SK-N-SH treated with all-trans-retinoic acid at 6 μM for 48 hours (cell line): ENCODE measurements at regions not wholly inside any gene's neighbourhood (a gene's known extent, or its start where the extent isn't known, plus 50 kb on each side); places are given as distances from the start of the nearest gene placed in this dataset.

Source experiments
- ATAC-seq: fragments of 200-7000 bp; cut with Tn5 transposase; 3 replicates; pipeline ENCODE4 v1.9.1; 2020; ENCODE audit warnings: mild to moderate bottlenecking, moderate library complexity
- ARNTL ChIP-seq: fragments of 450-650 bp; formaldehyde crosslinking; IDR thresholded peaks from 2 replicates; pipeline ENCODE4 v1.5.0; 2020; ENCODE audit warnings: low read depth, mild to moderate bottlenecking, moderate library complexity, borderline replicate concordance
- BACH2 ChIP-seq: fragments of 250-450 bp; sonication (Bioruptor Pico); IDR thresholded peaks from 2 replicates; pipeline ENCODE4 v1.9.0; 2021; ENCODE audit warnings: mild to moderate bottlenecking, borderline replicate concordance
- CREB5 ChIP-seq: fragments of 250-450 bp; sonication (Bioruptor Pico); IDR thresholded peaks from 2 replicates; pipeline ENCODE4 v1.5.1; 2020; ENCODE audit warnings: low read depth, mild to moderate bottlenecking, moderate library complexity
- CSDC2 ChIP-seq: fragments of 250-450 bp; sonication (Bioruptor Pico); IDR thresholded peaks from 2 replicates; pipeline ENCODE4 v1.5.0; 2020; ENCODE audit warnings: mild to moderate bottlenecking, moderate library complexity
- ESRRG ChIP-seq: fragments of 250-450 bp; sonication (Bioruptor Pico); IDR thresholded peaks from 2 replicates; pipeline ENCODE4 v1.6.1; 2021; ENCODE audit warnings: mild to moderate bottlenecking
- GLIS3 ChIP-seq: fragments of 250-450 bp; sonication (Bioruptor Pico); IDR thresholded peaks from 2 replicates; pipeline ENCODE4 v1.5.0; 2020; ENCODE audit warnings: mild to moderate bottlenecking, moderate library complexity
- ISL1 ChIP-seq: fragments of 250-450 bp; sonication (Bioruptor Pico); IDR thresholded peaks from 2 replicates; pipeline ENCODE4 v2.1.2; 2022; ENCODE audit warnings: mild to moderate bottlenecking, moderate library complexity
- OSR1 ChIP-seq: fragments of 250-450 bp; sonication (Bioruptor Pico); IDR thresholded peaks from 2 replicates; pipeline ENCODE4 v1.8.0; 2022; ENCODE audit warnings: moderate library complexity, mild to moderate bottlenecking, inconsistent platforms
- PATZ1 ChIP-seq: fragments of 250-450 bp; sonication (Bioruptor Pico); IDR thresholded peaks from 2 replicates; pipeline ENCODE4 v1.8.0; 2020; ENCODE audit warnings: mild to moderate bottlenecking, moderate library complexity, borderline replicate concordance
- PPARA ChIP-seq: fragments of 250-450 bp; sonication (Bioruptor Pico); IDR thresholded peaks from 2 replicates; pipeline ENCODE4 v1.5.0; 2020; ENCODE audit warnings: mild to moderate bottlenecking, borderline replicate concordance
- RARB ChIP-seq: fragments of 250-450 bp; sonication (Bioruptor Pico); IDR thresholded peaks from 2 replicates; pipeline ENCODE4 v1.8.0; 2021; ENCODE audit warnings: mild to moderate bottlenecking, moderate library complexity
- SNAI2 ChIP-seq: fragments of 250-450 bp; sonication (Bioruptor Pico); IDR thresholded peaks from 2 replicates; pipeline ENCODE4 v1.5.0; 2020; ENCODE audit warnings: mild to moderate bottlenecking, moderate library complexity
- TCF4 ChIP-seq: fragments of 250-450 bp; sonication (Bioruptor Pico); IDR thresholded peaks from 2 replicates; pipeline ENCODE4 v1.8.0; 2021; ENCODE audit warnings: mild to moderate bottlenecking, moderate library complexity, borderline replicate concordance
- TSHZ2 ChIP-seq: fragments of 250-450 bp; sonication (Bioruptor Pico); IDR thresholded peaks from 2 replicates; pipeline ENCODE4 v1.5.0; 2020; ENCODE audit warnings: mild to moderate bottlenecking, moderate library complexity
- ZC3H10 ChIP-seq: fragments of 250-450 bp; sonication (Bioruptor Pico); IDR thresholded peaks from 2 replicates; pipeline ENCODE4 v1.5.1; 2021; ENCODE audit warnings: mild to moderate bottlenecking, moderate library complexity
- ZFP3 ChIP-seq: fragments of 250-450 bp; sonication (Bioruptor Pico); IDR thresholded peaks from 2 replicates; pipeline ENCODE4 v1.5.0; 2020; ENCODE audit warnings: mild to moderate bottlenecking, moderate library complexity
- ZFP30 ChIP-seq: fragments of 450-650 bp; formaldehyde crosslinking; IDR thresholded peaks from 2 replicates; pipeline ENCODE4 v1.5.0; 2022; ENCODE audit warnings: mild to moderate bottlenecking, moderate library complexity
- ZNF565 ChIP-seq: fragments of 450-650 bp; formaldehyde crosslinking; conservative IDR thresholded peaks from 2 replicates; pipeline ENCODE4 v1.5.0; 2020; ENCODE audit warnings: low read depth, mild to moderate bottlenecking, moderate library complexity
- ZNF70 ChIP-seq: fragments of 450-650 bp; formaldehyde crosslinking; IDR thresholded peaks from 2 replicates; pipeline ENCODE4 v1.5.0; 2020; ENCODE audit warnings: mild to moderate bottlenecking, moderate library complexity
- ZNF8 ChIP-seq: fragments of 450-650 bp; formaldehyde crosslinking; IDR thresholded peaks from 2 replicates; pipeline ENCODE4 v1.5.0; 2020; ENCODE audit warnings: mild to moderate bottlenecking, moderate library complexity
- TF ChIP-seq, protein P1 (sequence below): fragments of 250-450 bp; sonication (Bioruptor Pico); IDR thresholded peaks from 2 replicates; pipeline ENCODE4 v1.5.1; 2021; ENCODE audit warnings: mild to moderate bottlenecking, moderate library complexity

- no peak for ATAC-seq
Measured at GRCh38 chr12:77345336-77345735, 280.0 kb upstream of the E2F7 start.

DNA sequence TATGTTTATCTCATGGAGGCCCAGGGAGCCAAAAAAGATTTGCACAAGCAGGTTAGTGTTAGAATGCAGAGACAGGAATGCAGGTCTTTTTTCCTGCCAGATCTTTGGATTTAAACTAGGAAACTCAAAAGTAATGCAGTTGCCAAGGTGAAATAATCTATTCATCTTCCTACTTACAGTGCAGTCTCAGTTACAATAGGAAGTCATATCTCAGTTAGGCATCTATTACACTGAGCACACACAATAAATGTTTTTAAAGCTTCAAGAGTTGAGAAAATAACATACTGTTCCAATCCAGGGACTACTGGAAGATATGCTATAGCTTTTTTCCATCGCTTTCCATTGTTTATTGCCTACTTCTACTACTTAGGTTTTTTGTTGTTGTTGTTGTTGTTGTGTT lies 279.3 kb upstream of the E2F7 start:
- TF ChIP-seq RARB (CRISPR knock-in tag) = no peak
- peak; percentile 54 for ATAC-seq

More at GRCh38 chr12:77345336-77345735, 280.0 kb upstream of the E2F7 start:
- TF ChIP-seq, protein P1, sequence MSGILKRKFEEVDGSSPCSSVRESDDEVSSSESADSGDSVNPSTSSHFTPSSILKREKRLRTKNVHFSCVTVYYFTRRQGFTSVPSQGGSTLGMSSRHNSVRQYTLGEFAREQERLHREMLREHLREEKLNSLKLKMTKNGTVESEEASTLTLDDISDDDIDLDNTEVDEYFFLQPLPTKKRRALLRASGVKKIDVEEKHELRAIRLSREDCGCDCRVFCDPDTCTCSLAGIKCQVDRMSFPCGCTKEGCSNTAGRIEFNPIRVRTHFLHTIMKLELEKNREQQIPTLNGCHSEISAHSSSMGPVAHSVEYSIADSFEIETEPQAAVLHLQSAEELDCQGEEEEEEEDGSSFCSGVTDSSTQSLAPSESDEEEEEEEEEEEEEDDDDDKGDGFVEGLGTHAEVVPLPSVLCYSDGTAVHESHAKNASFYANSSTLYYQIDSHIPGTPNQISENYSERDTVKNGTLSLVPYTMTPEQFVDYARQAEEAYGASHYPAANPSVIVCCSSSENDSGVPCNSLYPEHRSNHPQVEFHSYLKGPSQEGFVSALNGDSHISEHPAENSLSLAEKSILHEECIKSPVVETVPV (CRISPR knock-in tag) = no peak
- TF ChIP-seq ISL1 (no peak), TCF4 (CRISPR knock-in tag) (no peak), ZNF70 (CRISPR knock-in tag) (no peak), CSDC2 (no peak), ARNTL (CRISPR knock-in tag) (no peak), CREB5 (CRISPR knock-in tag) (no peak), BACH2 (CRISPR knock-in tag) (no peak), PPARA (CRISPR knock-in tag) (no peak), SNAI2 (CRISPR knock-in tag) (no peak), PATZ1 (CRISPR knock-in tag) (no peak), OSR1 (no peak), TSHZ2 (CRISPR knock-in tag) (no peak)

DNA sequence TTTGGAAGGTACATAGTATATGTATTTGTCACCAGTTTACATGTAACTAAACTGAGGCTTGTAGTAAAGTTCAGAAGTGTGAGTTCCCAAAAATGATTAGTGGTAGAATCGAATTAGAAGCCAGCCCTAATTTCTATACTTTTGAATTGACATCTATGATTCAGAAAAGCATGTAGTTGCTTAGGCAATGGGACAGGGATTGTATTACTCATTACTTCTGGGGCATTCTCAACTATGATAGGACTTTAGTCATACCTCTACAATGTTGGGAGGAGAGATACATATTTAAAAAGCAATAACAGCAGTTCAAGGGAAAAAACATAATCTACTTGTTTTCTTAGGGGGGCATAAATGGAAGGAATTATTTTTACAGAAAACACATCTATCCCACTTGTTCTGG lies 277.9 kb upstream of the E2F7 start:
- peak; percentile 68 for ATAC-seq
- TF ChIP-seq CREB5 (CRISPR knock-in tag) = no peak
- no peak for TF ChIP-seq ZFP30
- TF ChIP-seq ZFP3 (CRISPR knock-in tag) = no peak
- TF ChIP-seq, protein P1 (CRISPR knock-in tag) = no peak
- no peak for TF ChIP-seq TCF4 (CRISPR knock-in tag)
- TF ChIP-seq ZNF565 = no peak
- no peak for TF ChIP-seq OSR1
- no peak for TF ChIP-seq ZNF8 (CRISPR knock-in tag)
- no peak for TF ChIP-seq ZNF70 (CRISPR knock-in tag)
- no peak for TF ChIP-seq GLIS3
- TF ChIP-seq PATZ1 (CRISPR knock-in tag) = no peak
- TF ChIP-seq ESRRG (CRISPR knock-in tag) = no peak
- no peak for TF ChIP-seq ZC3H10 (CRISPR knock-in tag)
- TF ChIP-seq, all 23 proteins: peak for 0
